ENCODE measurements at regions not wholly inside any gene's neighbourhood (a gene's known extent, or its start where the extent isn't known, plus 50 kb on each side); places are given as distances from the start of the nearest gene placed in this dataset.

DNA sequence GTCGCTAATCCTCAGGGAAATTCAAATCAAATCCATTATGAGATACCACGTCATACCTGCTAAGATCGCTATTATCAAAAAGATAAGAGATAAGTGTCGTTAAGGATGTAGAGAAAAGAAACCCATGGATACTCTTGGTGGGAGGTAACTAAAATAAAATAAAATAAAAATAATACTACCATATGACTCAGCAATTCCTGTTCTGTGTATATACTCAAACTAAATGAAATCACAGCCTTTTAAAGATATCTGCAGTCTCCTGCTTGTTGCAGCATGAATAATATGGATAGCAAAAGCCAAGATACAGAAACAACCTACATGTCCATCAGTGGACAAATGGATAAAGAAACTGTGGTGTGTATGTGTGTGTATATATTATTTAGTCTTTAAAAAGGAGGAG is 105.8 kb upstream of the IL15 start:
- TF ChIP-seq POLR2A (IDR thresholded peaks at IDR 0.05) = no peak
- TF ChIP-seq, protein P1, sequence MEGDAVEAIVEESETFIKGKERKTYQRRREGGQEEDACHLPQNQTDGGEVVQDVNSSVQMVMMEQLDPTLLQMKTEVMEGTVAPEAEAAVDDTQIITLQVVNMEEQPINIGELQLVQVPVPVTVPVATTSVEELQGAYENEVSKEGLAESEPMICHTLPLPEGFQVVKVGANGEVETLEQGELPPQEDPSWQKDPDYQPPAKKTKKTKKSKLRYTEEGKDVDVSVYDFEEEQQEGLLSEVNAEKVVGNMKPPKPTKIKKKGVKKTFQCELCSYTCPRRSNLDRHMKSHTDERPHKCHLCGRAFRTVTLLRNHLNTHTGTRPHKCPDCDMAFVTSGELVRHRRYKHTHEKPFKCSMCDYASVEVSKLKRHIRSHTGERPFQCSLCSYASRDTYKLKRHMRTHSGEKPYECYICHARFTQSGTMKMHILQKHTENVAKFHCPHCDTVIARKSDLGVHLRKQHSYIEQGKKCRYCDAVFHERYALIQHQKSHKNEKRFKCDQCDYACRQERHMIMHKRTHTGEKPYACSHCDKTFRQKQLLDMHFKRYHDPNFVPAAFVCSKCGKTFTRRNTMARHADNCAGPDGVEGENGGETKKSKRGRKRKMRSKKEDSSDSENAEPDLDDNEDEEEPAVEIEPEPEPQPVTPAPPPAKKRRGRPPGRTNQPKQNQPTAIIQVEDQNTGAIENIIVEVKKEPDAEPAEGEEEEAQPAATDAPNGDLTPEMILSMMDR (IDR thresholded peaks at IDR 0.05 in 4 of 5, conservative IDR thresholded peaks at IDR 0.05 in 1 of 5) = no peak
- no peaks in the 10 kb centered on the region for H3K27me3 ChIP-seq
- in situ Hi-C loops (cut with MboI; ENCODE audit: low sequenced_read_pairs in 4 of 4) (no loop called here), intact Hi-C loops (cut with DNase I; ENCODE audit: low total_unique reads) (no loop called here)
- H3K4me3 ChIP-seq = no peak overlapping the region
- no peak for ATAC-seq
- H3K36me3 ChIP-seq = no peaks in the 10 kb centered on the region
- H3K27ac ChIP-seq = no peak overlapping the region
- H3K4me1 ChIP-seq = no peaks in the 10 kb centered on the region
- no peak for DNase-seq
- H3K9me3 ChIP-seq = no peaks in the 10 kb centered on the region

DNA sequence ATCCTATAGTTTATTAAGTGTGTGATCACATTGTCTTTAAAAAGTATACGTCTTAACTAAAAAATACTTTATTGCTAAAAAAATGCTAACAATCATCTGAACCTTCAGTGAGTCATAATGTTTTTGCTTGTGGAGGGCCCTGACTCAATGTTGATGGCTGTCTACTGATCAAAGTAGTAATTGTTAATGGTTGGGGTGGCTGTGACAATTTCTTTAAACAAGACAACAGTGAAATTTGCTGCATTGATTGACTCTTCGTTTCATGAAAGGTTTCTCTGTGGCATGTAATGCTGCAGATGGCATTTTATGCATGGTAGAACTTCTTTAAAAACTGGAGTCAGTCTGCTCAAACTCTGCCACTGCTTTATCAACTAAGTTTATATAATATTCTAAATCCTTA is 101.4 kb upstream of the IL15 start:
- no peak for ATAC-seq
- no peaks in the 10 kb centered on the region for H3K4me1 ChIP-seq
- intact Hi-C loops (cut with DNase I; ENCODE audit: low total_unique reads) = no loop called here
- H3K27me3 ChIP-seq = no peaks in the 10 kb centered on the region
- H3K4me3 ChIP-seq = no peak overlapping the region
- in situ Hi-C loops (cut with MboI; ENCODE audit: low sequenced_read_pairs in 4 of 4) = no loop called here
- no peak for TF ChIP-seq POLR2A (IDR thresholded peaks at IDR 0.05)
- TF ChIP-seq, protein P1 (IDR thresholded peaks at IDR 0.05 in 4 of 5, conservative IDR thresholded peaks at IDR 0.05 in 1 of 5) = no peak
- H3K9me3 ChIP-seq = peaks cover 0 to 8% (median 0%) of the 10 kb centered on the region in 3 donors
- DNase-seq = no peak
- H3K36me3 ChIP-seq = no peaks in the 10 kb centered on the region
- H3K27ac ChIP-seq = no peak overlapping the region

DNA sequence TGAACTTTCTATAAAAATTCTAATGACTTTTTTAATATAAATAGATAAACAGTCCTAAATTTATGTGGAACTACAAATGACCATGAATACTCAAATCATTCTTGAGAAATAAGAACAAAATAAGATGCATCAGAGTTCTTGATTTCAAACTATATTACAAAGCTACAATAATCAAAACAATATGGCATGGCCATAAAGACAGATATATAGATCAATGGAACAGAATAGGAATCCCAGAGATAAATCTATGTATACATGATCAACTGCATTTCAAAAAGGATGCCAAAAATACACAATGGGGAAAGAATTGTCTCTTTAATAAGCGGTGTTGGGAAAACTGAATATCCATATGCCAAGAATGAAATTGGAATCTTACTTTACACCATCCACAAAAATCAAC is 98.4 kb upstream of the IL15 start:
- Histone ChIP-seq H3K27me3 (no peaks in the 10 kb centered on the region), H3K4me1 (no peaks in the 10 kb centered on the region), H3K27ac (no peak overlapping the region), H3K9me3 (peaks cover 0 to 8% (median 0%) of the 10 kb centered on the region in 3 donors), H3K36me3 (no peaks in the 10 kb centered on the region), H3K4me3 (peak overlapping the region in 1 of 4 donors; percentile 39)
- no peak for TF ChIP-seq POLR2A (IDR thresholded peaks at IDR 0.05)
- TF ChIP-seq, protein P1 (IDR thresholded peaks at IDR 0.05 in 4 of 5, conservative IDR thresholded peaks at IDR 0.05 in 1 of 5) = no peak
- DNase-seq = no peak
- ATAC-seq = no peak
- intact Hi-C loops (cut with DNase I; ENCODE audit: low total_unique reads) = no loop called here
- in situ Hi-C loops (cut with MboI; ENCODE audit: low sequenced_read_pairs in 4 of 4) = no loop called here

DNA sequence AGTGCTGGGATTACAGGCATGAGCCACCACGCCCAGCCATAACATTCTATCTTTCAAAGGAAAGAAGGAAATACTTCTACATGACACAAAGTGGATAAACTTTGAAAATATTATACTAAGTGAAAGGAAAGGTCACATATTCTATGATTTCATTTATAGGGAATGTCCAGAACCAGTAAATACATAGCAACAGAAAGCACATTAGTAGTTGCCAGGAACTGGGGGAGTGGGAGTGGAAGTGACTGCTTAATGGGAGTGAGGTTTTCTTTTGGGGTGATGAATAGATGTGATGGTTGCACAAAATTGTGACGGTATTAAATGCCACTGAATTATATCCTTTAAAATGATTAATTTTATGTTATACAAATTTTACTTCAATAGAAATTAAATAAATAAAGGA is 95.7 kb upstream of the IL15 start:
- H3K27ac ChIP-seq = no peak overlapping the region
- intact Hi-C loops (cut with DNase I; ENCODE audit: low total_unique reads) = no loop called here
- TF ChIP-seq, protein P1 (IDR thresholded peaks at IDR 0.05 in 4 of 5, conservative IDR thresholded peaks at IDR 0.05 in 1 of 5) = no peak
- TF ChIP-seq POLR2A (IDR thresholded peaks at IDR 0.05) = no peak
- DNase-seq = no peak
- no peak overlapping the region for H3K4me3 ChIP-seq
- ATAC-seq = no peak
- H3K9me3 ChIP-seq = peaks cover 0 to 8% (median 0%) of the 10 kb centered on the region in 3 donors
- in situ Hi-C loops (cut with MboI; ENCODE audit: low sequenced_read_pairs in 4 of 4) = no loop called here
- H3K4me1 ChIP-seq = no peaks in the 10 kb centered on the region
- no peaks in the 10 kb centered on the region for H3K27me3 ChIP-seq
- H3K36me3 ChIP-seq = no peaks in the 10 kb centered on the region

DNA sequence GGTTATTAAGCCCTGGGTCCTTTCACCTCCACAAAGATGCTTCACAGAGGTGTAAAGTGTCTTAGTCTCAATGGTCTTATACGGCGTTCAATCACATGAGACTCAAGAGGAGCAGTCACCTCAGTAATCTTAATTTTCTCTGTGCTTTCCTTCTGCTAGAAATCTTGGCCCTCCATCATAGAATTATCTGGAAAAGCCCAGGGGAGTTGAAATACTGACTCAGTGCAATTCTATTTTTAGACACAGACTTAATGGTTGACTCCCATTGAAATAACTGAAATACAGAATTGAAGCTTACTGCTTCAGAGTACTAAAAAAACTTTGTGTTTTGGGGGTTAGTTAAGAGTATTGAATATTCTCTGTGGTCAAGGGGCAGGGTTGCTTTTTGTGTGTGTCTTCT is 94.5 kb upstream of the IL15 start:
- in situ Hi-C loops (cut with MboI; ENCODE audit: low sequenced_read_pairs in 4 of 4) (no loop called here), intact Hi-C loops (cut with DNase I; ENCODE audit: low total_unique reads) (no loop called here)
- TF ChIP-seq, protein P1 (IDR thresholded peaks at IDR 0.05 in 4 of 5, conservative IDR thresholded peaks at IDR 0.05 in 1 of 5) = no peak
- no peak for TF ChIP-seq POLR2A (IDR thresholded peaks at IDR 0.05)
- ATAC-seq (no peak), DNase-seq (no peak)
- no peak overlapping the region for H3K27ac ChIP-seq
- peaks cover 0 to 8% (median 0%) of the 10 kb centered on the region in 3 donors for H3K9me3 ChIP-seq
- no peaks in the 10 kb centered on the region for H3K36me3 ChIP-seq
- H3K4me1 ChIP-seq = no peaks in the 10 kb centered on the region
- no peaks in the 10 kb centered on the region for H3K27me3 ChIP-seq
- no peak overlapping the region for H3K4me3 ChIP-seq
